Neuronal stem cell (in vitro differentiated cells): ENCODE measurements at regions not wholly inside any gene's neighbourhood (a gene's known extent, or its start where the extent isn't known, plus 50 kb on each side); places are given as distances from the start of the nearest gene placed in this dataset.

Source experiments
- DNase-seq: peaks from one replicate; pipeline ENCODE4 v3.0.0-alpha.2; 2013; ENCODE audit warnings: low spot score
- H2AFZ ChIP-seq: one replicate; pipeline ENCODE4 v1.6.1; 2013; ENCODE audit warnings: mild to moderate bottlenecking, low read length, inconsistent platforms
- H2AK5ac ChIP-seq: 2 replicates; pipeline ENCODE4 v1.6.1; 2013; ENCODE audit warnings: low read depth, mild to moderate bottlenecking, inconsistent platforms, low read length, moderate library complexity, mixed read lengths
- H2BK120ac ChIP-seq: 2 replicates; pipeline ENCODE4 v1.6.1; 2013; ENCODE audit warnings: low read depth, mild to moderate bottlenecking, inconsistent platforms, low read length, moderate library complexity, mixed read lengths
- H2BK12ac ChIP-seq: one replicate; pipeline ENCODE4 v1.6.1; 2013; ENCODE audit warnings: low read length, inconsistent platforms
- H2BK15ac ChIP-seq: 2 replicates; pipeline ENCODE4 v1.6.1; 2013; ENCODE audit warnings: mild to moderate bottlenecking, low read length, inconsistent platforms, mixed read lengths
- H2BK5ac ChIP-seq: one replicate; pipeline ENCODE4 v1.6.1; 2013; ENCODE audit warnings: inconsistent platforms, mild to moderate bottlenecking, low read length, moderate library complexity
- H3K14ac ChIP-seq: one replicate; pipeline ENCODE4 v1.6.1; 2013; ENCODE audit warnings: low read length, inconsistent platforms
- H3K18ac ChIP-seq: 2 replicates; pipeline ENCODE4 v1.6.1; 2013; ENCODE audit warnings: low read length, inconsistent platforms
- H3K23ac ChIP-seq: 2 replicates; pipeline ENCODE4 v1.6.1; 2013; ENCODE audit warnings: low read depth, mild to moderate bottlenecking, mixed read lengths, low read length, inconsistent platforms; ENCODE audit not compliant: poor library complexity
- H3K27ac ChIP-seq: replicated peaks from 3 replicates; pipeline ENCODE4 v1.5.1; 2013; ENCODE audit warnings: low read length, inconsistent platforms
- H3K27me3 ChIP-seq, 3 experiments: 2 replicates each; pipeline ENCODE4 v1.6.1; 2013; ENCODE audit warnings: low read length in 3 of 3, mild to moderate bottlenecking in 2 of 3, inconsistent platforms in 1 of 3, low read depth in 1 of 3, mixed read lengths in 1 of 3, moderate library complexity in 1 of 3; ENCODE audit not compliant: control insufficient read depth in 3 of 3, insufficient read depth in 3 of 3
- H3K36me3 ChIP-seq, 2 donors: replicated peaks in 1 of 2; 2 replicates each; pipeline ENCODE4 v1.6.1; 2013; ENCODE audit warnings: low read length in 2 of 2; ENCODE audit not compliant: control insufficient read depth in 2 of 2, insufficient read depth in 2 of 2
- H3K4ac ChIP-seq: 2 replicates; pipeline ENCODE4 v1.6.1; 2013; ENCODE audit warnings: inconsistent platforms, mild to moderate bottlenecking, low read length, moderate library complexity
- H3K4me1 ChIP-seq, 2 donors: 1 replicate in 1 of 2; 2 replicates in 1 of 2; pipeline ENCODE4 v1.6.1; 2013; ENCODE audit warnings: low read length in 2 of 2, low read depth in 1 of 2; ENCODE audit not compliant: control insufficient read depth in 2 of 2, insufficient read depth in 1 of 2
- H3K4me2 ChIP-seq: one replicate; pipeline ENCODE4 v1.6.1; 2013; ENCODE audit warnings: mild to moderate bottlenecking, low read length, inconsistent platforms; ENCODE audit not compliant: insufficient read depth, poor library complexity, severe bottlenecking
- H3K4me3 ChIP-seq, 2 donors: 2 replicates each; pipeline ENCODE4 v1.5.1; 2013; ENCODE audit warnings: low read length in 2 of 2, mild to moderate bottlenecking in 2 of 2, inconsistent platforms in 1 of 2, moderate library complexity in 1 of 2
- H3K79me1 ChIP-seq: one replicate; pipeline ENCODE4 v1.6.1; 2013; ENCODE audit warnings: low read depth, mild to moderate bottlenecking, inconsistent platforms, low read length, moderate library complexity
- H3K9ac ChIP-seq: one replicate; pipeline ENCODE4 v1.6.1; 2013; ENCODE audit warnings: mild to moderate bottlenecking, low read depth, low read length, inconsistent platforms; ENCODE audit not compliant: poor library complexity
- H3K9me3 ChIP-seq, 2 donors: replicated peaks in 1 of 2; 2 replicates each; pipeline versions ENCODE3 to v1.6.1; 2013; ENCODE audit warnings: low read length in 2 of 2, mild to moderate bottlenecking in 2 of 2, inconsistent platforms in 1 of 2, low read depth in 1 of 2, mixed read lengths in 1 of 2, moderate library complexity in 1 of 2; ENCODE audit not compliant: control insufficient read depth in 2 of 2, insufficient read depth in 1 of 2
- H4K8ac ChIP-seq: one replicate; pipeline ENCODE4 v1.6.1; 2013; ENCODE audit warnings: low read depth, mild to moderate bottlenecking, inconsistent platforms, low read length, moderate library complexity
- H4K91ac ChIP-seq: one replicate; pipeline ENCODE4 v1.6.1; 2013; ENCODE audit warnings: low read length, low read depth, mild to moderate bottlenecking, inconsistent platforms; ENCODE audit not compliant: poor library complexity
- WGBS, 2 donors: extraction: QIAGEN DNeasy Blood & Tissue Kit; methylation state at CpG; one replicate each; pipeline ENCODE4 v1.1.7; 2013; ENCODE audit warnings: missing lambda C conversion rate in 2 of 2, mixed read lengths in 1 of 2; ENCODE audit not compliant: insufficient read length in 2 of 2, insufficient replicate concordance in 1 of 2; ENCODE audit errors: extremely low coverage in 2 of 2; 5-methylcytosine and 5-hydroxymethylcytosine counted together

DNA sequence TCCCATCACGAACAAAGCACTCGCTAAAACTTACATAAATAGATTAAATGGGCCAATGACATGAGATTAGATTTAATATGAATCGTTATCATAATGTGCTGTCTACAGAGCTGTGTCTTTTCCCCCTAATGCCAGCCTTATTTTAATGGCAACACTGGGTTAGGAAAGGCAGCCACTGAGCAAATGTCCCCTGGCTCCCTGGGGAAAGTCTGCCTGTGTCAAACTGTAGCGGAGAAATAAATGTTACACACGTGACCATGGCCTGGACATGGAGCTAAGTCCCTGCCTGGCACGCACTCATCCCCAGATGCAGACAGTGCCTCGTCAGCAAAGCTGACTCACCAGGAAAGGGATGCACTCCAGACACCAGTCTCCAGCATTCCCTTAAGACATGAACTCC is 61.3 kb upstream of the SDK2 start:
- Histone ChIP-seq H2BK120ac (no peak overlapping the region), H3K4me2 (no peak overlapping the region), H2BK5ac (no peak overlapping the region), H3K27me3 (peaks cover 0 to 4% (median 1%) of the 10 kb centered on the region in 3 experiments), H3K27ac (no peak overlapping the region), H2BK15ac (no peak overlapping the region), H3K23ac (no peak overlapping the region), H3K36me3 (no peaks in the 10 kb centered on the region), H3K9me3 (no peaks in the 10 kb centered on the region), H3K18ac (no peak overlapping the region), H2AK5ac (no peak overlapping the region), H3K9ac (no peak overlapping the region), H4K8ac (no peak overlapping the region), H3K14ac (no peak overlapping the region), H2AFZ (no peak overlapping the region), H2BK12ac (no peak overlapping the region), H4K91ac (no peak overlapping the region), H3K4me3 (no peak overlapping the region), H3K79me1 (no peaks in the 10 kb centered on the region), H3K4me1 (peaks cover 0 to 6% of the 10 kb centered on the region in 2 donors), H3K4ac (no peak overlapping the region)
- DNase-seq = no peak
- WGBS, 2 donors = no CpG with 5 or more reads among the region's 7 CpGs

DNA sequence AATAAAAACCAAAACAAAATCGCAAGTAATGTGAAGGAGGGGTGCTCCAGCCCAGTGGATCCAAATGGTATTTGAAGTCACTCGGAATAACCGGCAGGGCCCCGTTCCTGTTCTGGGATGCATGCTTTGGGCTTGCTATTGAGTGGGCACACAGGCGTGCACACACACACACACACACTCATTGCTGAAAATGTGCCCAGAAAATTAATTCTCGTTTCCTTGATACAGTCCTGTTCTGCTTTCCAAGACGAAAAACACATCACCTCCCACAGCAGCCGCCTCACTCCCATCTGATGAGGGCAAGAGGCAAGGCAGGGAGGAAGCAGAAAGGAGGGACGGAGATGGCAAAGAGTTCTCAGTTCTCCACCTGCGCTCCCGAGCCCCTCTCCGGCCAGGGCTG is 62.2 kb upstream of the SDK2 start:
- Histone ChIP-seq H2BK12ac (no peak overlapping the region), H3K36me3 (no peaks in the 10 kb centered on the region), H3K9me3 (no peaks in the 10 kb centered on the region), H3K4me3 (no peak overlapping the region), H2AFZ (no peak overlapping the region), H3K14ac (no peak overlapping the region), H4K91ac (no peak overlapping the region), H3K4me1 (peaks cover 0 to 6% of the 10 kb centered on the region in 2 donors), H2BK120ac (no peak overlapping the region), H3K4me2 (no peak overlapping the region), H2AK5ac (no peak overlapping the region), H2BK5ac (no peak overlapping the region), H3K79me1 (no peaks in the 10 kb centered on the region), H3K27ac (no peak overlapping the region), H3K23ac (no peak overlapping the region), H4K8ac (no peak overlapping the region), H3K9ac (no peak overlapping the region), H2BK15ac (no peak overlapping the region), H3K4ac (no peak overlapping the region), H3K27me3 (peaks cover 0 to 4% (median 1%) of the 10 kb centered on the region in 3 experiments), H3K18ac (no peak overlapping the region)
- WGBS, 2 donors = no CpG with 5 or more reads among the region's 12 CpGs
- no peak for DNase-seq

DNA sequence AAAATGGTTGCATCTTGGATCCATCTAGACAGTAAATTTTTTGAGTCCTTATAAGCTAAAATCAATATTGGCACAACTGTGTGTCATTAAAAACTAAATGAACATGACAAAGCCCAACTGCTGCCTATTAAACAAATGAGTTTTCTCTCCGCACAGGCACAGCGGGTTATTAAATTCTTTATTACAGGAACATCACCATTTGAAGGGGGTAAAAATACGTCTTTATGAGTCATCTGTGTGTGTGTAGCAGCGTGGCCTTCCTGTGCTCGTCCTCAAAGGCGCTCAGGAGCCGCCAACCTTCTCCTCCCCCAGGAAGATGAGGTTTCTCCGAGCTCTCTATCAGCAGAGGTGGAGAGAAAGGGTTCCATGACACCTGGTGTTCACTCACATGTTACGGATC is 62.6 kb upstream of the SDK2 start:
- no peak overlapping the region for H3K23ac ChIP-seq
- no peak overlapping the region for H3K14ac ChIP-seq
- no peak overlapping the region for H2BK120ac ChIP-seq
- H3K4me1 ChIP-seq = peaks cover 0 to 6% of the 10 kb centered on the region in 2 donors
- H3K27ac ChIP-seq = no peak overlapping the region
- H2AK5ac ChIP-seq = no peak overlapping the region
- no peak overlapping the region for H3K18ac ChIP-seq
- H3K9ac ChIP-seq = no peak overlapping the region
- H4K91ac ChIP-seq = no peak overlapping the region
- no peak overlapping the region for H2AFZ ChIP-seq
- no peak overlapping the region for H2BK15ac ChIP-seq
- WGBS, 2 donors = no CpG with 5 or more reads among the region's 9 CpGs
- H3K4me2 ChIP-seq = no peak overlapping the region
- DNase-seq = no peak
- H2BK12ac ChIP-seq = no peak overlapping the region
- H3K4ac ChIP-seq = no peak overlapping the region
- no peak overlapping the region for H4K8ac ChIP-seq
- no peaks in the 10 kb centered on the region for H3K36me3 ChIP-seq
- peaks cover 0 to 9% (median 1%) of the 10 kb centered on the region in 3 experiments for H3K27me3 ChIP-seq
- no peaks in the 10 kb centered on the region for H3K9me3 ChIP-seq
- no peak overlapping the region for H3K4me3 ChIP-seq
- no peak overlapping the region for H2BK5ac ChIP-seq
- no peaks in the 10 kb centered on the region for H3K79me1 ChIP-seq

DNA sequence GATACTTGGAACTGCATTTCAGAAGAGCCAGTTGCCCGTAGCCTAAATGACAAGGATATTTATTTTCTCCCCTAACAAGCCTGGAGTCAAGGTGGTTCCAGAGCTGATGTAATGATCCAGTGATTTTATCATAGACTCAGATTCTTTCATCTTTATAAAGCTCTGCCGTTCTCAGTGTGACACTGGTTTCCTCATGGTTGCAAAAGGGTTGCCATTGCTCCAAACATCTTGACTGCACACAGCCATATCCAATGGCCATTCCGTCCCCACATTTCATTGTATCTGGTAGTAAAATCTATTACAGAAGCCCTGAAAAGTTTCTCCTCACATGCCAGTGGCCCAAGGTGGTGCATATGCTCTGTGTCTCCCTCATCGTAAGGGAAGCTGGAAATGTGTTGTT is 63.1 kb upstream of the SDK2 start:
- no CpG with 5 or more reads among the region's 4 CpGs for WGBS, 2 donors
- no peak overlapping the region for H4K8ac ChIP-seq
- H2AFZ ChIP-seq = no peak overlapping the region
- H2BK15ac ChIP-seq = no peak overlapping the region
- no peak overlapping the region for H2BK5ac ChIP-seq
- H3K9ac ChIP-seq = no peak overlapping the region
- H2BK120ac ChIP-seq = no peak overlapping the region
- H3K23ac ChIP-seq = no peak overlapping the region
- peaks cover 0 to 12% (median 1%) of the 10 kb centered on the region in 3 experiments for H3K27me3 ChIP-seq
- no peak overlapping the region for H4K91ac ChIP-seq
- H3K14ac ChIP-seq = no peak overlapping the region
- H3K4ac ChIP-seq = no peak overlapping the region
- no peak overlapping the region for H3K18ac ChIP-seq
- H3K27ac ChIP-seq = no peak overlapping the region
- no peak overlapping the region for H2BK12ac ChIP-seq
- no peak overlapping the region for H3K4me2 ChIP-seq
- no peaks in the 10 kb centered on the region for H3K79me1 ChIP-seq
- H2AK5ac ChIP-seq = no peak overlapping the region
- H3K36me3 ChIP-seq = no peaks in the 10 kb centered on the region
- no peaks in the 10 kb centered on the region for H3K9me3 ChIP-seq
- no peak for DNase-seq
- peaks cover 0 to 6% of the 10 kb centered on the region in 2 donors for H3K4me1 ChIP-seq
- no peak overlapping the region for H3K4me3 ChIP-seq
